OCI-LY1 (cell line): ENCODE measurements at regions not wholly inside any gene's neighbourhood (a gene's known extent, or its start where the extent isn't known, plus 50 kb on each side); places are given as distances from the start of the nearest gene placed in this dataset.

Experiments
- H2AFZ ChIP-seq: fragments of 200-600 bp; sonication (generic), shearing (Covaris generic); 2 replicates; pipeline ENCODE4 v1.6.0; 2014; ENCODE audit warnings: antibody characterized with exemption, mild to moderate bottlenecking, low read length
- H3F3A ChIP-seq: fragments of 200-600 bp; sonication (generic), shearing (Covaris generic); 2 replicates; pipeline ENCODE4 v1.6.0; 2014; ENCODE audit warnings: mild to moderate bottlenecking, antibody characterized with exemption, low read length, moderate library complexity; ENCODE audit not compliant: insufficient read depth
- H3K27ac ChIP-seq: fragments of 200-600 bp; sonication (generic); 2 replicates; pipeline ENCODE4 v1.5.1; 2014; ENCODE audit warnings: low read length, mixed run types, mild to moderate bottlenecking, low read depth; ENCODE audit not compliant: poor library complexity, severe bottlenecking
- H3K27me3 ChIP-seq: fragments of 200-600 bp; sonication (generic); 2 replicates; pipeline ENCODE4 v1.6.0; 2014; ENCODE audit warnings: antibody characterized with exemption, mild to moderate bottlenecking, low read length, moderate library complexity; ENCODE audit not compliant: insufficient read depth
- H3K36me3 ChIP-seq: fragments of 200-600 bp; sonication (generic); 2 replicates; pipeline ENCODE4 v1.6.1; 2014; ENCODE audit warnings: mild to moderate bottlenecking, antibody characterized with exemption, low read length, moderate library complexity, mixed read lengths; ENCODE audit not compliant: insufficient read depth
- H3K4me1 ChIP-seq: fragments of 200-600 bp; sonication (generic); 2 replicates; pipeline ENCODE4 v1.5.1; 2014; ENCODE audit warnings: mild to moderate bottlenecking, low read length, moderate library complexity; ENCODE audit not compliant: insufficient read depth, severe bottlenecking
- H3K4me2 ChIP-seq: fragments of 200-600 bp; sonication (generic), shearing (Covaris generic); 2 replicates; pipeline ENCODE4 v1.6.1; 2014; ENCODE audit warnings: low read length
- H3K4me3 ChIP-seq: fragments of 200-600 bp; sonication (generic); 2 replicates; pipeline ENCODE4 v1.5.1; 2014; ENCODE audit warnings: low read length, low read depth, mild to moderate bottlenecking, mixed read lengths; ENCODE audit not compliant: poor library complexity, severe bottlenecking
- H3K79me2 ChIP-seq: fragments of 200-600 bp; shearing (Covaris generic); 2 replicates; pipeline ENCODE4 v1.6.1; 2016; ENCODE audit warnings: mixed run types, low read length, mixed read lengths; ENCODE audit not compliant: insufficient read depth
- H3K9ac ChIP-seq: fragments of 200-600 bp; sonication (generic), shearing (Covaris generic); 2 replicates; pipeline ENCODE4 v1.6.1; 2014; ENCODE audit warnings: mild to moderate bottlenecking, low read length, mixed read lengths
- H3K9me2 ChIP-seq: fragments of 200-600 bp; sonication (generic), shearing (Covaris generic); 2 replicates; pipeline ENCODE4 v1.6.1; 2014; ENCODE audit warnings: low read depth, mild to moderate bottlenecking, low read length, mixed read lengths
- H3K9me3 ChIP-seq: fragments of 200-600 bp; shearing (Covaris generic); 2 replicates; pipeline ENCODE4 v1.6.1; 2014; ENCODE audit warnings: low read length, mixed read lengths
- H4K20me1 ChIP-seq: fragments of 200-600 bp; sonication (generic), shearing (Covaris generic); 2 replicates; pipeline ENCODE4 v1.6.0; 2016; ENCODE audit warnings: mild to moderate bottlenecking, low read length; ENCODE audit not compliant: insufficient read depth
- CTCF ChIP-seq: fragments of 200-600 bp; sonication (generic), shearing (Covaris generic); IDR thresholded peaks from 2 replicates; pipeline ENCODE4 v1.5.1; 2017; ENCODE audit warnings: mild to moderate bottlenecking, antibody characterized with exemption, low read length, moderate library complexity, mixed read lengths
- EZH2 ChIP-seq: fragments of 200-600 bp; sonication (generic), shearing (Covaris generic); IDR thresholded peaks from 2 replicates; pipeline ENCODE4 v1.8.0; 2017; ENCODE audit warnings: borderline replicate concordance, mixed run types, mild to moderate bottlenecking, antibody characterized with exemption, low read length, moderate library complexity, mixed read lengths

- Histone ChIP-seq H3K4me3 (no peak overlapping the region), H3K27ac (no peak overlapping the region), H3K27me3 (no peaks in the 10 kb centered on the region), H3K79me2 (no peaks in the 10 kb centered on the region), H3K9ac (no peak overlapping the region), H4K20me1 (no peaks in the 10 kb centered on the region), H3K4me1 (no peaks in the 10 kb centered on the region), H2AFZ (no peak overlapping the region), H3K9me2 (no peaks in the 10 kb centered on the region), H3K36me3 (no peaks in the 10 kb centered on the region; the same call in 1 of the 2 replicates), H3K4me2 (no peak overlapping the region), H3F3A (no peaks in the 10 kb centered on the region), H3K9me3 (no peaks in the 10 kb centered on the region)
- TF ChIP-seq EZH2 (no peak), CTCF (no peak)
Observed at GRCh38 chr9:555493-555892, 286.0 kb upstream of the DMRT1 start.

GRCh38 chr9:556199-556598 is 285.3 kb upstream of the DMRT1 start:
- Histone ChIP-seq H4K20me1 (no peaks in the 10 kb centered on the region), H3K27me3 (no peaks in the 10 kb centered on the region), H3K9me3 (no peaks in the 10 kb centered on the region), H3K79me2 (no peaks in the 10 kb centered on the region), H3K4me2 (no peak overlapping the region), H3K9me2 (no peaks in the 10 kb centered on the region), H3K27ac (no peak overlapping the region), H3K4me3 (no peak overlapping the region), H2AFZ (no peak overlapping the region), H3K4me1 (peaks cover 4% of the 10 kb centered on the region), H3K36me3 (no peaks in the 10 kb centered on the region; the same call in 1 of the 2 replicates), H3K9ac (no peak overlapping the region), H3F3A (no peaks in the 10 kb centered on the region)
- no peak for TF ChIP-seq EZH2
- TF ChIP-seq CTCF: no peak

GRCh38 chr9:556675-557074 is 284.8 kb upstream of the DMRT1 start:
- Histone ChIP-seq H3K27ac (no peak overlapping the region), H3K79me2 (no peaks in the 10 kb centered on the region), H3K9me3 (no peaks in the 10 kb centered on the region), H3F3A (no peaks in the 10 kb centered on the region), H4K20me1 (no peaks in the 10 kb centered on the region), H3K4me1 (peaks cover 9% of the 10 kb centered on the region), H2AFZ (no peak overlapping the region), H3K4me2 (no peak overlapping the region), H3K36me3 (no peaks in the 10 kb centered on the region; the same call in 1 of the 2 replicates), H3K4me3 (no peak overlapping the region), H3K9me2 (no peaks in the 10 kb centered on the region), H3K9ac (no peak overlapping the region), H3K27me3 (no peaks in the 10 kb centered on the region)
- TF ChIP-seq CTCF (no peak), EZH2 (no peak)
